ENCODE measurements at regions not wholly inside any gene's neighbourhood (a gene's known extent, or its start where the extent isn't known, plus 50 kb on each side); places are given as distances from the start of the nearest gene placed in this dataset.
A peak's percentile ranks its signal among the peaks of the same experiment; 100 is the strongest.
"Not testable (repeated sequence)": the region's sequence is repeated elsewhere in the genome, so short reads cannot be mapped to it uniquely, and the experiment has no call there.

GRCh38 chr5:84961193-84961592 lies 576.5 kb upstream of the EDIL3 start:
- no peak for DNase-seq (ENCODE audit: low read depth)

- DNase-seq (ENCODE audit: low read depth): no peak
Observed at GRCh38 chr5:84961903-84962302, 577.2 kb upstream of the EDIL3 start.

- DNase-seq (ENCODE audit: low read depth): no peak
Observed at GRCh38 chr5:84983093-84983492, 598.4 kb upstream of the EDIL3 start.

- no peak for DNase-seq (ENCODE audit: low read depth)
Observed at GRCh38 chr5:84985148-84985547, 600.5 kb upstream of the EDIL3 start.

- DNase-seq (ENCODE audit: low read depth): no peak
Observed at GRCh38 chr5:84986688-84987087, 602.0 kb upstream of the EDIL3 start.

GRCh38 chr5:85000671-85001070 lies 616.0 kb upstream of the EDIL3 start:
- DNase-seq (ENCODE audit: low read depth): peak; percentile 56

GRCh38 chr5:85002026-85002425 lies 617.3 kb upstream of the EDIL3 start:
- DNase-seq (ENCODE audit: low read depth): not testable (repeated sequence)

- no peak for DNase-seq (ENCODE audit: low read depth)
Observed at GRCh38 chr5:85010014-85010562, 625.4 kb upstream of the EDIL3 start.

- peak; percentile 67 for DNase-seq (ENCODE audit: low read depth)
Observed at GRCh38 chr5:85017261-85017660, 632.6 kb upstream of the EDIL3 start.

GRCh38 chr5:85030316-85031084 lies 645.8 kb upstream of the EDIL3 start:
- DNase-seq (ENCODE audit: low read depth): no peak

GRCh38 chr5:85049020-85049419 lies 664.3 kb upstream of the EDIL3 start:
- DNase-seq (ENCODE audit: low read depth): peak; percentile 86

- no peak for DNase-seq (ENCODE audit: low read depth)
Observed at GRCh38 chr5:85052826-85053225, 668.1 kb upstream of the EDIL3 start.

GRCh38 chr5:85069659-85070640 lies 685.3 kb upstream of the EDIL3 start:
- DNase-seq (ENCODE audit: low read depth): no peak

- no peak for DNase-seq (ENCODE audit: low read depth)
Observed at GRCh38 chr5:85077581-85077980, 692.9 kb upstream of the EDIL3 start.

- no peak for DNase-seq (ENCODE audit: low read depth)
Observed at GRCh38 chr5:85096421-85096820, 711.7 kb upstream of the EDIL3 start.

- peak; percentile 6 for DNase-seq (ENCODE audit: low read depth)
Observed at GRCh38 chr5:85108471-85108870, 723.8 kb upstream of the EDIL3 start.

- DNase-seq (ENCODE audit: low read depth): peak; percentile 1
Observed at GRCh38 chr5:85109616-85110015, 724.9 kb upstream of the EDIL3 start.

- DNase-seq (ENCODE audit: low read depth): peak; percentile 48
Observed at GRCh38 chr5:85132269-85132668, 747.6 kb upstream of the EDIL3 start.

GRCh38 chr5:85140471-85140870 lies 755.8 kb upstream of the EDIL3 start:
- DNase-seq (ENCODE audit: low read depth): peak; percentile 1

GRCh38 chr5:85143138-85143537 lies 758.5 kb upstream of the EDIL3 start:
- DNase-seq (ENCODE audit: low read depth): no peak

GRCh38 chr5:85148701-85149100 lies 764.0 kb upstream of the EDIL3 start:
- DNase-seq (ENCODE audit: low read depth): no peak

GRCh38 chr5:85159395-85159794 lies 774.7 kb upstream of the EDIL3 start:
- no peak for DNase-seq (ENCODE audit: low read depth)

- DNase-seq (ENCODE audit: low read depth): no peak
Observed at GRCh38 chr5:85168474-85168873, 783.8 kb upstream of the EDIL3 start.
